SK-N-MC (cell line): ENCODE measurements at regions not wholly inside any gene's neighbourhood (a gene's known extent, or its start where the extent isn't known, plus 50 kb on each side); places are given as distances from the start of the nearest gene placed in this dataset.
A peak's percentile ranks its signal among the peaks of the same experiment; 100 is the strongest.

Source experiments
- DNase-seq: peaks from one replicate; pipeline ENCODE4 v3.0.0-alpha.2; 2011; ENCODE audit warnings: low read depth, low spot score
- H3K27ac ChIP-seq: fragments of 200-600 bp; sonication (generic); 2 replicates; pipeline ENCODE4 v1.5.1; 2016; ENCODE audit warnings: mixed run types
- H3K36me3 ChIP-seq: fragments of 200-600 bp; sonication (generic); 2 replicates; pipeline ENCODE4 v1.6.1; 2017; ENCODE audit warnings: antibody characterized with exemption, low read length, mixed read lengths; ENCODE audit not compliant: insufficient read depth
- H3K4me3 ChIP-seq: fragments of 200-600 bp; sonication (generic); 2 replicates; pipeline ENCODE4 v1.5.1; 2016
- H3K9ac ChIP-seq: fragments of 200-600 bp; sonication (generic); 2 replicates; pipeline ENCODE4 v1.8.0; 2017; ENCODE audit warnings: mixed run types, mixed read lengths; ENCODE audit not compliant: insufficient read length
- H3K9me3 ChIP-seq: fragments of 200-600 bp; sonication (generic); 2 replicates; pipeline ENCODE4 v1.6.1; 2017; ENCODE audit warnings: low read depth, mild to moderate bottlenecking, antibody characterized with exemption, low read length, moderate library complexity, mixed read lengths
- EZH2 ChIP-seq: fragments of 200-600 bp; sonication (generic); IDR thresholded peaks from one replicate; pipeline ENCODE4 v1.6.1; 2017; ENCODE audit warnings: antibody characterized with exemption
- FOXP2 ChIP-seq: optimal IDR thresholded peaks from 2 replicates; pipeline ENCODE3; 2011; ENCODE audit warnings: mild to moderate bottlenecking, moderate library complexity; ENCODE audit not compliant: insufficient read depth; ENCODE audit errors: extremely low read length, control extremely low read depth
- POLR2AphosphoS5 ChIP-seq: IDR thresholded peaks from 2 replicates; pipeline ENCODE4 v1.6.1; 2012; ENCODE audit warnings: mild to moderate bottlenecking, low read depth, low read length, borderline replicate concordance

- no peak overlapping the region for H3K9ac ChIP-seq
These were observed 225.0 kb downstream of the COX7B2 start for GRCh38 chr4:46684041-46684440.

GRCh38 chr4:46676364-46676763 lies 232.7 kb downstream of the COX7B2 start:
- no peaks in the 10 kb centered on the region for H3K36me3 ChIP-seq
- H3K27ac ChIP-seq = no peak overlapping the region
- no peaks in the 10 kb centered on the region for H3K9me3 ChIP-seq
- no peak overlapping the region for H3K9ac ChIP-seq
- DNase-seq = no peak
- TF ChIP-seq FOXP2 (no peak), POLR2AphosphoS5 (no peak), EZH2 (no peak)
- no peak overlapping the region for H3K4me3 ChIP-seq

More at GRCh38 chr4:46684041-46684440, 225.0 kb downstream of the COX7B2 start:
- no peak overlapping the region for H3K27ac ChIP-seq
- no peak overlapping the region for H3K4me3 ChIP-seq
- DNase-seq = no peak
- H3K36me3 ChIP-seq = no peaks in the 10 kb centered on the region
- H3K9me3 ChIP-seq = no peaks in the 10 kb centered on the region
- TF ChIP-seq POLR2AphosphoS5 = no peak
- TF ChIP-seq EZH2 = no peak
- TF ChIP-seq FOXP2 = no peak

GRCh38 chr4:46674326-46674725 lies 234.7 kb downstream of the COX7B2 start:
- no peak overlapping the region for H3K27ac ChIP-seq
- H3K36me3 ChIP-seq = no peaks in the 10 kb centered on the region
- DNase-seq = no peak

GRCh38 chr4:46667790-46668189 lies 241.3 kb downstream of the COX7B2 start:
- H3K9ac ChIP-seq = no peak overlapping the region
- H3K4me3 ChIP-seq = no peak overlapping the region
- H3K36me3 ChIP-seq = no peaks in the 10 kb centered on the region
- no peak for DNase-seq
- no peaks in the 10 kb centered on the region for H3K9me3 ChIP-seq
- H3K27ac ChIP-seq = no peak overlapping the region
- no peak for TF ChIP-seq EZH2
- no peak for TF ChIP-seq FOXP2
- TF ChIP-seq POLR2AphosphoS5 = no peak

More at GRCh38 chr4:46674326-46674725, 234.7 kb downstream of the COX7B2 start:
- H3K4me3 ChIP-seq = no peak overlapping the region
- no peak overlapping the region for H3K9ac ChIP-seq
- no peak for TF ChIP-seq EZH2
- TF ChIP-seq FOXP2 = no peak
- TF ChIP-seq POLR2AphosphoS5 = no peak
- no peaks in the 10 kb centered on the region for H3K9me3 ChIP-seq

- Histone ChIP-seq H3K9ac (no peak overlapping the region), H3K9me3 (no peaks in the 10 kb centered on the region), H3K36me3 (no peaks in the 10 kb centered on the region), H3K27ac (no peak overlapping the region), H3K4me3 (no peak overlapping the region)
- no peak for DNase-seq
- TF ChIP-seq EZH2 = no peak
- no peak for TF ChIP-seq POLR2AphosphoS5
- TF ChIP-seq FOXP2 = no peak
These were observed 253.0 kb downstream of the COX7B2 start for GRCh38 chr4:46656071-46656470.

- H3K36me3 ChIP-seq = no peaks in the 10 kb centered on the region
- H3K27ac ChIP-seq = no peak overlapping the region
- no peak overlapping the region for H3K4me3 ChIP-seq
- DNase-seq = no peak
- no peaks in the 10 kb centered on the region for H3K9me3 ChIP-seq
- TF ChIP-seq FOXP2 = no peak
- TF ChIP-seq EZH2 = no peak
- no peak for TF ChIP-seq POLR2AphosphoS5
- no peak overlapping the region for H3K9ac ChIP-seq
These were observed 255.2 kb downstream of the COX7B2 start for GRCh38 chr4:46653842-46654241.

- no peak for DNase-seq
- Histone ChIP-seq H3K9ac (no peak overlapping the region), H3K36me3 (no peaks in the 10 kb centered on the region), H3K27ac (no peak overlapping the region), H3K4me3 (no peak overlapping the region), H3K9me3 (no peaks in the 10 kb centered on the region)
- TF ChIP-seq EZH2 (no peak), FOXP2 (no peak), POLR2AphosphoS5 (no peak)
These were observed 259.5 kb upstream of the GABRA2 start for GRCh38 chr4:46649390-46649789.

GRCh38 chr4:46648088-46648744 lies 258.3 kb upstream of the GABRA2 start:
- no peak overlapping the region for H3K27ac ChIP-seq
- no peak overlapping the region for H3K4me3 ChIP-seq
- H3K36me3 ChIP-seq = no peaks in the 10 kb centered on the region
- no peak for TF ChIP-seq POLR2AphosphoS5
- peak; percentile 90 for TF ChIP-seq FOXP2
- peak; percentile 24 for DNase-seq
- H3K9ac ChIP-seq = no peak overlapping the region
- H3K9me3 ChIP-seq = no peaks in the 10 kb centered on the region

GRCh38 chr4:46645126-46645525 lies 255.2 kb upstream of the GABRA2 start:
- no peak overlapping the region for H3K9ac ChIP-seq
- no peaks in the 10 kb centered on the region for H3K9me3 ChIP-seq
- no peak overlapping the region for H3K27ac ChIP-seq
- no peak for DNase-seq
- no peaks in the 10 kb centered on the region for H3K36me3 ChIP-seq
- TF ChIP-seq POLR2AphosphoS5 = no peak
- TF ChIP-seq EZH2 = no peak
- TF ChIP-seq FOXP2 = no peak
- H3K4me3 ChIP-seq = no peak overlapping the region
